Smooth muscle cell (in vitro differentiated cells): ENCODE measurements at regions not wholly inside any gene's neighbourhood (a gene's known extent, or its start where the extent isn't known, plus 50 kb on each side); places are given as distances from the start of the nearest gene placed in this dataset.

Experiments used
- DNase-seq: peaks from one replicate; lab custom pipeline; 2025; ENCODE audit not compliant: unreplicated experiment; lab: John Stamatoyannopoulos, UW
- H2AFZ ChIP-seq: fragments of 200-600 bp; sonication (generic); 2 replicates; pipeline ENCODE4 v1.6.0; 2016; ENCODE audit warnings: antibody characterized with exemption, low read depth, mild to moderate bottlenecking
- H3F3A ChIP-seq: fragments of 200-600 bp; sonication (generic); 2 replicates; pipeline ENCODE4 v1.6.0; 2017; ENCODE audit warnings: antibody characterized with exemption, low read depth
- H3K27ac ChIP-seq: fragments of 200-600 bp; sonication (generic); 2 replicates; pipeline ENCODE4 v1.5.1; 2016; ENCODE audit warnings: low read depth, mild to moderate bottlenecking
- H3K27me3 ChIP-seq: fragments of 200-600 bp; sonication (generic); 2 replicates; pipeline ENCODE4 v1.6.1; 2016; ENCODE audit warnings: low read depth, mild to moderate bottlenecking
- H3K36me3 ChIP-seq: fragments of 200-600 bp; sonication (generic); 2 replicates; pipeline ENCODE4 v1.5.1; 2016; ENCODE audit warnings: low read depth
- H3K4me1 ChIP-seq: fragments of 200-600 bp; sonication (generic); 2 replicates; pipeline ENCODE4 v1.5.1; 2016; ENCODE audit warnings: low read depth
- H3K4me2 ChIP-seq: fragments of 200-600 bp; sonication (generic); 2 replicates; pipeline ENCODE4 v1.6.0; 2016; ENCODE audit warnings: mild to moderate bottlenecking
- H3K4me3 ChIP-seq: fragments of 200-600 bp; sonication (generic); 2 replicates; pipeline ENCODE4 v1.5.1; 2016; ENCODE audit warnings: mild to moderate bottlenecking
- H3K79me2 ChIP-seq: fragments of 200-600 bp; sonication (generic); 2 replicates; pipeline ENCODE4 v1.6.0; 2016; ENCODE audit warnings: low read depth, mild to moderate bottlenecking
- H3K9ac ChIP-seq: fragments of 200-600 bp; sonication (generic); 2 replicates; pipeline ENCODE4 v1.6.0; 2016; ENCODE audit warnings: low read depth
- H3K9me3 ChIP-seq: fragments of 200-600 bp; sonication (generic); replicated peaks from 2 replicates; pipeline ENCODE4 v1.5.1; 2016; ENCODE audit warnings: low read depth
- H4K20me1 ChIP-seq: fragments of 200-600 bp; sonication (generic); 2 replicates; pipeline ENCODE4 v1.6.0; 2016; ENCODE audit warnings: low read depth
- CTCF ChIP-seq: fragments of 200-600 bp; sonication (generic); IDR thresholded peaks from 2 replicates; pipeline ENCODE4 v1.5.1; 2017; ENCODE audit warnings: borderline replicate concordance, mild to moderate bottlenecking, antibody characterized with exemption; ENCODE audit not compliant: insufficient read depth, poor library complexity, severe bottlenecking
- WGBS: methylation state at CpG from one replicate; pipeline ENCODE4 v1.1.7; 2016; ENCODE audit warnings: low lambda C conversion rate; 5-methylcytosine and 5-hydroxymethylcytosine counted together

DNA sequence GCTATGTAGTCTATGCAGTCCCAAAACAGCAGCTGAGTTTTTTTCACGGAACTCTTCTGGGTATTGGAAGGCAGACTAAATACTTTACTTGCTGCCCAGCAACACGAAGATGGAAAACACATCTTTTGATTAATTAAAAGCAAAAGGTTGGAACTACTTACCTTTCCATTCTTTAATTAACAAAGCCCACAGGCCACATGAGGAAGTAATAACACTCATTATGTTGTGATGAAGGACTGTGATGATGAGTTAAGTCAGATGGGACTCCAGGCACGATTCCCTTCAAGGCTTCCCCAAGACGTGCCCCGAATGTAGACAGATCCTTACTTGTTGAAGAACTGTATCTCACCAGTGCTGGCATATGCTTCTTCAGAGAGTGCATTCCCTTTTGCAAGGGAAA, 129.0 kb downstream of the WIF1 start:
- DNase-seq, result no peak
- WGBS, result 40% methylated on average over 5 of the region's 5 CpGs
- H3K4me2 ChIP-seq, result no peak overlapping the region

DNA sequence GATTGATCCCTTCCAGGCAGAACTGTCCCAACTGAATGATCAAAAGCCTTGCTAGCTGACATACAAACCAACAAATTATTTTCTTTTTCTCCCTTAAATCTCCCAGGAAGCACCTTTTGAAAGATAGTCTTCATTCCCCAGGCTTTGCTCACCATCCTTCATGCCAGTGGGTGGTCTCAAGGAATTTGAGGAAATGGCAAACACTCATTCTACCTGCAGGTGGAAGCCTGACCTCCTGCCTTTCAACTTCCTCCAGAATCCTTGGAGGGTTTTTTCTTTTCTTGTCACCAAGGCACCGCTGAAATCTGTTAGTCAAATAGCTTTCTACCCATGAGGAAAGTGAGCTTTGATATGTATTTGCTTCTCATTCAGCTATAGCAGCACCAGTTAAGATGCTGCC, 128.5 kb downstream of the WIF1 start:
- Histone ChIP-seq H3K27me3 (peaks cover 7% of the 10 kb centered on the region), H3K79me2 (no peaks in the 10 kb centered on the region), H4K20me1 (no peaks in the 10 kb centered on the region), H3K36me3 (no peaks in the 10 kb centered on the region), H2AFZ (no peak overlapping the region), H3K4me2 (no peak overlapping the region), H3F3A (no peaks in the 10 kb centered on the region), H3K4me3 (no peak overlapping the region), H3K9me3 (no peaks in the 10 kb centered on the region), H3K9ac (no peak overlapping the region), H3K4me1 (peaks cover 25% of the 10 kb centered on the region), H3K27ac (no peak overlapping the region)
- no peak for DNase-seq
- WGBS, result 0% methylated on average over 1 of the region's 1 CpG
- no peak for TF ChIP-seq CTCF

More for the DNA sequence above, 129.0 kb downstream of the WIF1 start:
- H3F3A ChIP-seq, result no peaks in the 10 kb centered on the region
- H3K27me3 ChIP-seq, result peaks cover 5% of the 10 kb centered on the region
- no peak overlapping the region for H3K4me3 ChIP-seq
- H3K9me3 ChIP-seq, result no peaks in the 10 kb centered on the region
- H3K27ac ChIP-seq, result no peak overlapping the region
- TF ChIP-seq CTCF, result no peak
- H3K4me1 ChIP-seq, result peaks cover 25% of the 10 kb centered on the region
- H2AFZ ChIP-seq, result no peak overlapping the region
- H3K79me2 ChIP-seq, result no peaks in the 10 kb centered on the region
- H3K36me3 ChIP-seq, result no peaks in the 10 kb centered on the region
- H4K20me1 ChIP-seq, result no peaks in the 10 kb centered on the region
- no peak overlapping the region for H3K9ac ChIP-seq

DNA sequence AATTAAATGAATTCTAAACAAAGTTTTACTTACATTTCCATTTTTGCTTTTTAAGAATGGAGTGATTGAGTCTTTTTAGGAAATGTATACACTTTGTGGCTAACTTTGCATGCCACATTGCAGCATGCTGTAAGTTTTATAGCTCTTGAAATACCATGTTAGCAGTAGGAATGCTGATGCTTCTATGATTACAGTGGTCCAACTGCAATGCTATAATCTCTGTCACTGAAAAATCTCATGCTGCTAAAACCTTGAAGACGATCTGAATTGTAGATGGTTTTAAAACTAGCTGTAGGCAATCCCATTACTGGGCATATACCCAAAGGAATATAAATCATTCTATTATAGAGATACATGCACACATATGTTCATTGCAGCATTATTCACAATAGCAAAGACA, 127.6 kb downstream of the WIF1 start:
- Histone ChIP-seq H4K20me1 (no peaks in the 10 kb centered on the region), H3K9ac (no peak overlapping the region), H3K27me3 (peaks cover 9% of the 10 kb centered on the region), H3K4me1 (peaks cover 25% of the 10 kb centered on the region), H3K9me3 (no peaks in the 10 kb centered on the region), H3F3A (no peaks in the 10 kb centered on the region), H2AFZ (no peak overlapping the region), H3K4me3 (no peak overlapping the region), H3K79me2 (no peaks in the 10 kb centered on the region), H3K4me2 (no peak overlapping the region), H3K27ac (no peak overlapping the region), H3K36me3 (no peaks in the 10 kb centered on the region)
- no peak for TF ChIP-seq CTCF
- DNase-seq, result no peak
- WGBS, result 10% methylated on average over 1 of the region's 1 CpG

DNA sequence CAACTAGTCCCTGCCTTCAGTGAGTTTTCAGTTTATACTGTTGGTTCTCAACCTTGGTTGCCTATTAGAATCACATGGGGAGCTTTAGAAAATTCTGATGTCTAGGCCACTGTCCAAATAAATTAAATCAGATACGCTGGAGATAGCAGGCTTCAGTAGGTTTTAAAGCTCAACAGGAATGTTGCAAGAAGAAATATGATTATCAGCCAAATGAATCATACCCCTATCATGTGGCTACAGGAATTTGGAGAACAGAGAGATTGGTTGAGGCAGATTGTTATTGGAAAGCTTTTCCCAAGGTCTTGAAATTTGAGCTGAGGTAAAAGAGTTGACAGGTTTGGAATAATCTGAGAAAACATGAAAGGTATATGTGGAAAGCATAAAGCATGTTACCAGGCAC, 125.3 kb downstream of the WIF1 start:
- H3K79me2 ChIP-seq, result no peaks in the 10 kb centered on the region
- H3F3A ChIP-seq, result no peaks in the 10 kb centered on the region
- H3K27me3 ChIP-seq, result peaks cover 9% of the 10 kb centered on the region
- no peak overlapping the region for H3K4me2 ChIP-seq
- no peaks in the 10 kb centered on the region for H4K20me1 ChIP-seq
- no peak overlapping the region for H3K27ac ChIP-seq
- H3K4me1 ChIP-seq, result peaks cover 28% of the 10 kb centered on the region
- 83% methylated on average over 1 of the region's 1 CpG for WGBS
- no peak for TF ChIP-seq CTCF
- no peak for DNase-seq
- H3K36me3 ChIP-seq, result no peaks in the 10 kb centered on the region
- no peak overlapping the region for H2AFZ ChIP-seq
- H3K9me3 ChIP-seq, result no peaks in the 10 kb centered on the region
- H3K4me3 ChIP-seq, result no peak overlapping the region
- no peak overlapping the region for H3K9ac ChIP-seq
